ENCODE measurements at regions not wholly inside any gene's neighbourhood (a gene's known extent, or its start where the extent isn't known, plus 50 kb on each side); places are given as distances from the start of the nearest gene placed in this dataset.

- TF ChIP-seq RFX5 (IDR thresholded peaks at IDR 0.05; ENCODE audit: low read depth, low read length), result no peak
- TF ChIP-seq POLR2A (conservative IDR thresholded peaks at IDR 0.05), result no peak
- TF ChIP-seq SIN3A (IDR thresholded peaks at IDR 0.05; ENCODE audit: borderline replicate concordance in 2 of 2, control insufficient read depth in 1 of 2, low read depth in 2 of 2, low read length in 2 of 2), result no peak
- TF ChIP-seq ZKSCAN1 (IDR thresholded peaks at IDR 0.05; ENCODE audit: low read depth, low read length), result no peak
- TF ChIP-seq CBFB (CRISPR knock-in tag; IDR thresholded peaks at IDR 0.05), result no peak
- TF ChIP-seq NFXL1 (CRISPR knock-in tag; IDR thresholded peaks at IDR 0.05), result no peak
- TF ChIP-seq ELK3 (CRISPR knock-in tag; IDR thresholded peaks at IDR 0.05), result no peak
- no peak for TF ChIP-seq CTCF (IDR thresholded peaks at IDR 0.05 in 2 of 3, conservative IDR thresholded peaks at IDR 0.05 in 1 of 3; ENCODE audit: insufficient read depth in 2 of 3, low read depth in 1 of 3, low read length in 3 of 3)
- TF ChIP-seq ZNF764 (CRISPR knock-in tag; IDR thresholded peaks at IDR 0.05; ENCODE audit: low read depth), result no peak
These were observed 238.3 kb downstream of the NPR3 start for GRCh38 chr5:32949286-32949970.
